HG03139 (cell line): ENCODE measurements at regions not wholly inside any gene's neighbourhood (a gene's known extent, or its start where the extent isn't known, plus 50 kb on each side); places are given as distances from the start of the nearest gene placed in this dataset.
"Not testable (repeated sequence)": the region's sequence is repeated elsewhere in the genome, so short reads cannot be mapped to it uniquely, and the experiment has no call there.

Experiments used
- ATAC-seq: cut with Tn5 transposase; IDR thresholded peaks from one replicate; pipeline ENCODE4 v1.9.1; 2021; ENCODE audit not compliant: unreplicated experiment

GRCh38 chr10:53664282-53665019, 891.9 kb upstream of the MBL2 start:
- ATAC-seq: no peak

DNA sequence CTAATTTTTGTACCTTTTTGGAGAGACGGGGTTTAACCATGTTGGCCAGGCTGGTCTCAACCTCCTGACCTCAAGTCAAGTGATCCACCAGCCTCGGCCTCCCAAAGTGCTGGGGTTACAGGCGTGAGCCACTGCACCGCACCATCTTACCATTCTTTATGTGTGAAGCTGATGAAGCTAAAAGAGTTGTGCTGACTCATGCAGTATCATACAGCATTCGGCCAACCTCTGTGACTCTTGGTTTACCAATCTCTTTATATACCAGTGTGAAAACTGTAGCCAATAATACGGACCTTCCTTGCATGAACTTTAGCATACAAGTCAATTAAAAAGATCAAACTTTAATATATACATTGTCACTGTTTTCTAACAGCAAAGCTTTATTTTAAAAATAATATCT, 878.2 kb upstream of the MBL2 start:
- no peak for ATAC-seq

- not testable (repeated sequence) for ATAC-seq
Measured at GRCh38 chr10:53647221-53647620, 874.6 kb upstream of the MBL2 start.

- ATAC-seq: no peak
Measured at GRCh38 chr10:53646525-53646924, 873.9 kb upstream of the MBL2 start.

- no peak for ATAC-seq
Measured at GRCh38 chr10:53645951-53646350, 873.4 kb upstream of the MBL2 start.

DNA sequence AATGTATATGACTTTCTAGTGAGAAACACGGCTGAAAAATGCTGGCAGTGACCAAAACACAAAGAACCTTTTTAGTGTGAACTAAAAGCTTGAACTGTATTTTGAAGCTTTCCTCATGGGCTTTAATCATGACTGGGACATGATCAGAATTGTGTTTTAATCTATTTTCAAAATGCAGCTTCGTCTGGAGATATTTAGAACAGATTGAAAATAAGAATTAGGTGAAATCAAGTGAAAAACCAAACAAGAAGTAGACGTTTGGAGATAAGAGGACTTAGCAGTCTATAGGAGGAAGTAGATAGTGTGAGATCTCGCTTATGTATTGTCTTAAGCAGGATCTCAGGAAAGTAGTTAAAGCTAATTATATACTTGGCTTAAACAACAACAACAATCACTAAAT, 865.4 kb upstream of the MBL2 start:
- no peak for ATAC-seq

GRCh38 chr10:53624722-53625121, 852.1 kb upstream of the MBL2 start:
- no peak for ATAC-seq

DNA sequence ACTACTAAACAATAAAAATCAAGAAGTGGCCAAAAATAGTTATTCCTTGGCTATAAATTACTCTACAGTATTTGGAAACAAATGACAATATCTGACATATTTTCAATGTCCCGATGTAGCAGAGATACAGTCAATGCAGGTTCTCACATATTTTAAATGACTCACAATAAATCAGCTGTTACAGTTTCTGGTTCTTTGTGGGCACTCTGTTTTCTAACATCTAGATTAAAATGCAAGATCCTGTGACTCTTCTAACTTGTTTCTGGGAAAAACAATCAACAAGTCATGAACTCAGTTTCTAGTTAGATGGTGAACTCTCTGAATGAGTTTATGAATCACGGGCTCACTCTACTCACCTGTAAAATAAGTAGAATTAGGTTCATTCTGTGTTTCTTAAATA, 849.6 kb upstream of the MBL2 start:
- no peak for ATAC-seq

DNA sequence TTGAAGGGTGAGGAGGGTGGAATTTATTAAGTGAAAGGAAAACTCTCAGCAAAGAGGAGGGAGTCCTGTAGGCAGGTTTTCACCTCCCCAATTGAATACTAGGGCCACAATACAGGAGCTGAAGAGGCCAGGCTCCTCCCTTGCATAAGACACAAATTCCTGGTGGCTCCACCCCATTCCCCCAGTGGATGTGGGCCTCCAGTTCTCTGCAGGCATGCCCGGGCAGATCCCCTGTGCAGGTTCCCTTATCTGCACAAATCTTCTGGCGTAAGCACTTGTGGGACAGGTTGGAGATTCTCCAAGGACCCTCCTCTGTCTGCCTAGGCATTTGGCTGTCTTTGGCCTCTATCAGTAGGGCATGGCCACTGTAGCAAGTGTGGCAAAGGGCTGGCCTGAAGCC, 847.1 kb upstream of the MBL2 start:
- no peak for ATAC-seq

DNA sequence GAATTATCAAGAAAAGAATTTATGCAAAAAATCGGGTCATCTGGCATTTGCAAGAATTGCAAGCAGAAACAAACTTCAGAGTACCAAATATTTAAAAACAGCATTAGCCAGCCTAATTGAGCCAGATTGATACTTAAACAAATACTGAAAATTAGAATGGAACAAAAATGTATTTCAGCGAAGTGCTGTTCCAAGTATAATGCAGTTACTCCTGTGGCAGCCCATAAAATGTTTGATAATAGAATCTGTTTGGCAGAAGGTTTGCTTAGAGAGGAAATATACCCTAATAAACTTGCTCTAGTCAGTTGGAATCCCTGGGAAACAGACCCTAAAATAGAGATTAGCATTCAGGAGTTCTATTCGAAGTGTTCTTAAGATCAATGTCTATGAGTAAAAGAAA, 835.1 kb upstream of the MBL2 start:
- ATAC-seq: no peak

DNA sequence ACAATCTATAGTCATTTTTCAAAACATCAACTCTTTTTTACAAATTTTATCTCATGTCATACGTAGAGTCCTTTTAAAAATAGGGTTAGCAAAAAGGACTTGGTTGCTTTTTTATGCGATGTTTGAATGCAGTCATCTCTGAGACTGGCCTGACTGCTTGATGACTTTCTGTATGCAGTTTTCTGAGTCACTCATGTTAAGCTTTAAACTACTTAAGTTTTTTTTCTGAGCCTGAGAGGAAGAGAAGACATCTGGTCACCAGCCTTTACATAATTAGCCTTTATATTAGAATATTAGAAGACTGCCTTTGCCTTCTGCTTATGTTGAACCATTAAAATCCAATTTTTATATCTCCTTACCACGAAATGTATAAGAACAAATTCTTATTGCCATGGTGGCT, 834.4 kb upstream of the MBL2 start:
- no peak for ATAC-seq

GRCh38 chr10:53601260-53601875, 828.8 kb upstream of the MBL2 start:
- no peak for ATAC-seq

GRCh38 chr10:53598914-53599313, 826.3 kb upstream of the MBL2 start:
- ATAC-seq: no peak

DNA sequence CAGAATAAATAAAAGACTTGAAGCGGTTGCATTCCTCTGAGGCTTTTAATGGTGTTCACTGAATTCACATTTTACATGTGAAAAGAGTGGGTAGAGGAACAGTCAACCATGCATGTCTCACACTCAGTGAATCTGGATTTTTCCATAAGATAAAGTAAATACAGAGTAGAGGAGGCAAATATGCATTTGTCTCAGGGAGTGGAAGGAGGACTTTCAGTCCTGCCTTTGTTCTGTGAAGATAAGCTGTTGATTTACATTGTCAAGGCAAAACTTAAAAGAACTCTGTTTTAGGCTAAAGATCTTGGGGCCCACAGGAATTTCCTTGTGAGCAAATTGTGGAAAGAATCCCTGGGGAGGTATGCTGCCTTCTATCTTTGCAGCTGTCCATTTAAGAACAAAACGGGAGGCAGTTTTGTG, 825.3 kb upstream of the MBL2 start:
- no peak for ATAC-seq

DNA sequence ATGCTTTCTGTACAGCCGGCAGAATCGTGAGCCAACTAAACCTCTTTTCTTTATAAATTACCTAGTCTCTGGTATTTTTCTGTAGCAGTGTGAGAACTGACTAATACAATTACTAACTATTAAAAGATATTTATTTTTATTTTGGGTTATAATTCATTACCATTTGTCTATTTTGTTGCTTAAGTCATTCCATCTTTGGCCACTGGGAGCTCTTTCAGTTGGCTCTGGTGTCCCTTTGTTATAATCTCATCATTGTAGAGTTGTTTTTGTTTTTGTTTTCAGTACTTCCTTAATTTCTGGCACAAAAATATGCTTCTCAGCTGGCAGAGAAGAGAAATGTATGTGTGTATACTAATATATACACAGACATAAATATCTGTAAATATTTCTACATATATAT, 807.9 kb upstream of the MBL2 start:
- no peak for ATAC-seq

DNA sequence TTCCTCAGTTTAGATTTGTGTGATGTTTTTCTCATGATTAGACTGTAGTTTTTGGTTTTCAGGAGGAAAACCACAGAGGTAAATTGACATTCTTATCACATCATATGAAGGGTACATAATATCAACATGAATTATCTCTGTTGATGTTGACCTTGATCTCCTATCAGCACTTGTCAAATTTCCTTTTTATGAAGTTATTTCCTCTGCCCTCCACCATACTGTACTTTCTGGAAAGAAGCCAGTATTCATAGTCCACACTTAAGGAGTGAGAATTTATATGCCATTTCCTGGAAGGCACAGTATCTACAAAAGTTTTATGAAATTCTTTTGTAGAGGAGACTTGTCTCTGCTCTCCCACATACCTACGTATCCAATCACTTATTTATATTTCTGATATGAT, 807.2 kb upstream of the MBL2 start:
- no peak for ATAC-seq

DNA sequence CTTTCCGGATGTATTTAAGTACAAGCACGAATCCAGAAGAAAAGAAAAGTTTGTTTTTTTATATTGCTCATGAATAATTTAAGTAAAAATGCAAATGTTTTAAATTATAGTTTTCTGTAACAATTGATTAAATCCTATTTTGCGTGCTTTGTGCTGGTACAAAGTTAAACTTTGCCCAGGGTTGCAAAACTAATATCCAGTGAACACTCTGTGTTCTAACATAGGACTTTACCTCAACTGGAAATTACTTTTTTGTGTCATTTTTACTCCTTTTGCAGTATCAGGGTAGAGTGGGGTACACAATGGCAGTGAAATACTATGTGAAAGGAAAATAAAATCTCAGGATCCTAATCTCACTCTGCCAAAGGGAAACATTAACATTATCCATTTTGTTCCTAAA, 801.4 kb upstream of the MBL2 start:
- no peak for ATAC-seq

GRCh38 chr10:53573498-53573897, 800.9 kb upstream of the MBL2 start:
- no peak for ATAC-seq

DNA sequence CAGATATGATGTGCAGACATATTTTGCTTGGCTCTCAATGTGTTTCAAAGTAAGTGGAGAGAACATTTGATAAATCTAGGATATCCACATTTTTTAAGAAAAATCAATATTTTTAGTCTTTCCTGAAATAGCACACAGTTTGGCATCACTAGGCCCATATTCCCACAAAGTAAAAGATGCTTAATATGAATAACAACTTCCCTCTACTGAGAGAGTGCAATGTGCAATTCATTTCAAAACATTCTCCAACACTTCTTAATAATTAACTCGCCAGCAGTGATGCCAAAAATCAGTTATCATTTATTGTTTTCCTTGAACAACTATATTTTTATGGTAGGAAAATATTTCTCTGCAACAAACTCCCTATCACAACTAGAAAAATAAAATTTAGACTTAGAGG, 800.2 kb upstream of the MBL2 start:
- ATAC-seq: no peak

DNA sequence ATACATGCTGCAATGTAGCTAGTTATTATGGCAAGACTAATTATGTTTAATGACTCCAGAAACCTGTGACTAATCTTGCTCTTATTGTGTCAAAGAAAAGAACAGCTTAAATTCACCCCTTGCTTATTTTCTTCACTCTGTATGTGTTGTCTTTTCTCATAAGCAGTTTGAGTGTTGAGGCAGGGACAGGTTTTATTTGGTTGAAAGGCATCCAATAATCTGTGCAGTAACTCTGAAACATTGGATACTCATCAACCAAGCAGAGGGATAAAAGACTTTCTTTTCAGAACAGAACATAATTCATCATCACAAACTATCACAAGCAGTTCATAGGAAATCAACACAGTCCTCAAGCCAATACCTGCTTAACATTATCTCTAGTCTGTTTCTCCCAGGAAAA, 797.6 kb upstream of the MBL2 start:
- ATAC-seq: no peak

GRCh38 chr10:53569455-53569854, 796.9 kb upstream of the MBL2 start:
- no peak for ATAC-seq

- ATAC-seq: no peak
Measured at GRCh38 chr10:53548664-53549063, 776.1 kb upstream of the MBL2 start.

DNA sequence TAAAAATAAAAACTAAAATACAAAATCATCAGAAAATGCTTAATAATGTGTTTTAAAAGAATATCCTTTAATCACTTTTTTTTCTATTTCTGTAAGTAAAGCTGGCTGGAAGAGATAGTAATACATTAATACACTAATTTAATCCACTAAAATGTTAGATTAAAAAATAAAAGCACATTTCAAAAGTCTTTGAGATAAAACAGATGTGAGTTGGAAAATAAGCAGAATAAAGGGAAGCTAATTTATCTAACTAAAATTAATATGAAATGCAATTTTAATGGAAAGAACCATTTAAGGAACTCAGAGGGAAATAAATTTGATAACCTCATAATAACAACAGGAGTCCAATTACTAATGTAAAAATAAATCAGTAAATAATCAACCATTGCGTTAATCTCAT, 774.8 kb upstream of the MBL2 start:
- ATAC-seq: no peak
